ENCODE measurements at regions not wholly inside any gene's neighbourhood (a gene's known extent, or its start where the extent isn't known, plus 50 kb on each side); places are given as distances from the start of the nearest gene placed in this dataset.

DNA sequence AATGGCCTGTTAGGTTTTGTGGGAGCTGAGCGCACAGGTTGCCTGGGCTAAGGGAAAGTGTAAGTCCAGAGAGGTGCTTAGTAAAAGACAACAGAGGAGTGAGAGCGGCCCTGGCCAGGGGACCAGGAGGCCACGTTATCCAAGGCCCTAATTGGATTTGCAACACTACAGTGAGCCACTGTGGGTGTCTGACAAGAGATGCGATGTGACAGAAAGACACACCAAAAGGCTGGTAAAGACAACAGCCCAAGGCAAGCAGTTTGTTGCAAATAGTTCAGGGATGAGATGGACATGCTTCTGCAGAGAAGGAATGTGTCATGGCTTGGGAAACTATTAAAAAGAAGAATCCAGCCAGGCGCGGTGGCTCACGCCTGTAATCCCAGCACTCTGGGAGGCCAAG is 162.7 kb upstream of the KIT start:
- H3K4me3 Mint-ChIP-seq, result no peak overlapping the region
- H3K36me3 Mint-ChIP-seq (ENCODE audit: low read depth), result no peaks in the 10 kb centered on the region
- H3K9me3 Mint-ChIP-seq, result no peaks in the 10 kb centered on the region
- H3K27me3 Mint-ChIP-seq, result peaks cover 3% of the 10 kb centered on the region
- no peak for ATAC-seq (replicated peaks)
- H3K27ac Mint-ChIP-seq, result no peak overlapping the region
- H3K4me1 Mint-ChIP-seq, result no peaks in the 10 kb centered on the region

DNA sequence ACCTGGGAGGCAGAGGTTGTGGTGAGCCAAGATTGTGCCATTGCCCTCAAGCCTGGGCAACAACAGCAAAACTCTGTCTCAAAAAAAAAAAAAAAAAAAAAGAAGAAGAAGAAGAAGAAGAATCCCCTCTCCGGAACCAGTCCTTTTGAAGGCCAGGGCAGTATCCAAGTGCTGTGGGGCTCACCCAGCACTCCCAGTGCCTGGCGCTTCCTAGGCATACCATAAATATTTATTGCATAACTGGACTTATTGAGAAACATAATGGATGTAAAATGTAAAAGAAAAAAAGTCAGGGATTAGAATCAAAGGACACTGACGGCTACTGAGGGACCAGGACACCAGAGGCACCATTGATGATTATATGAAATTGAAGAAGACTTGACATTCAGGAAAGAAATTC is 162.1 kb upstream of the KIT start:
- Mint-ChIP-seq H3K27me3 (peaks cover 3% of the 10 kb centered on the region), H3K36me3 (ENCODE audit: low read depth) (no peaks in the 10 kb centered on the region), H3K9me3 (no peaks in the 10 kb centered on the region), H3K4me1 (no peaks in the 10 kb centered on the region), H3K4me3 (no peak overlapping the region), H3K27ac (no peak overlapping the region)
- ATAC-seq (replicated peaks), result no peak

DNA sequence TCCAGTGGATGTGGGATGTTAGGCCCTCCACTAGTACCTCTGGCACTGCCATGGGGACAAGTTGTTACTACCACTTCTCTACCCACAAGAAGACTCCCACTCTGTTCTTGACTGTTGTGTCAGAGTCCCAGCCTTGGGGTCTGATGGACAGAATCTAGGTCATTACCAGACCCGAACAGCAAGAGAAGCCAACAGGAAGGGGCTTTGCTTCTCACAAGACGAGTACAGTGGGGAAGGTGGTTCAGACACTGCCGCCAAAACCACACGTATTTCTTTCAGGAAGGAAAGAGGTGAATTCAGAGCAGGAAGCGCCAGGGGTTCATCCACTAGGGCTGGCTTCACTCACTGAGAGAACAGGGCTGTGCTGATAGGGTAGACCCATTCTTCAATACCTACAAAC is 161.3 kb upstream of the KIT start:
- Mint-ChIP-seq H3K27me3 (peaks cover 3% of the 10 kb centered on the region), H3K4me3 (no peak overlapping the region), H3K9me3 (no peaks in the 10 kb centered on the region), H3K27ac (no peak overlapping the region), H3K4me1 (no peaks in the 10 kb centered on the region), H3K36me3 (ENCODE audit: low read depth) (no peaks in the 10 kb centered on the region)
- peak; percentile 12 for ATAC-seq (replicated peaks)

GRCh38 chr4:54497947-54498346 is 159.8 kb upstream of the KIT start:
- Mint-ChIP-seq H3K4me3 (no peak overlapping the region), H3K27me3 (peaks cover 5% of the 10 kb centered on the region), H3K9me3 (peaks cover 6% of the 10 kb centered on the region), H3K36me3 (ENCODE audit: low read depth) (no peaks in the 10 kb centered on the region), H3K4me1 (no peaks in the 10 kb centered on the region), H3K27ac (no peak overlapping the region)
- no peak for ATAC-seq (replicated peaks)

DNA sequence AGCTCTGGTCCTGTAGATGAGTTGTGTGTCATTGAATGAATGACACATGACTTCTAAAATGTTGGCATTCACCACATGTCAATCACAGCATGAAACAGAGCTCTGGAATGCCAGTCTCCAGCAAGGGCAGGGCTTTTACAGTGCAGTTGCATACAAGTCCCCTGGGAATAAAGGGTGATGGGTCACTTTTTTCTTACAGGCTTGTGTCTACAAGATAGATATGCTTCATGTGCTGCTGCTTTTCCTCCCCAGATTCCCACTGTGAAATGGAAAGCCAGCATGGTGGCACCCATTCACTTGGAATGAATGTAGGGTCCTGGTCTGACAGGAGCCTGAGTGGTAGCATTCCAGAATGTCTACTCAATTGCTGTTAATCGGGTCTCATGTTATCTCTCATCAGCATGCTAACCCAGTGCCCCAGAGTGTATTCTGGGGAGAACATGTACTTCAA is 159.1 kb upstream of the KIT start:
- ATAC-seq (replicated peaks), result no peak
- H3K36me3 Mint-ChIP-seq (ENCODE audit: low read depth), result no peaks in the 10 kb centered on the region
- no peaks in the 10 kb centered on the region for H3K4me1 Mint-ChIP-seq
- H3K4me3 Mint-ChIP-seq, result no peak overlapping the region
- H3K27ac Mint-ChIP-seq, result no peak overlapping the region
- peaks cover 5% of the 10 kb centered on the region for H3K27me3 Mint-ChIP-seq
- H3K9me3 Mint-ChIP-seq, result peaks cover 6% of the 10 kb centered on the region

DNA sequence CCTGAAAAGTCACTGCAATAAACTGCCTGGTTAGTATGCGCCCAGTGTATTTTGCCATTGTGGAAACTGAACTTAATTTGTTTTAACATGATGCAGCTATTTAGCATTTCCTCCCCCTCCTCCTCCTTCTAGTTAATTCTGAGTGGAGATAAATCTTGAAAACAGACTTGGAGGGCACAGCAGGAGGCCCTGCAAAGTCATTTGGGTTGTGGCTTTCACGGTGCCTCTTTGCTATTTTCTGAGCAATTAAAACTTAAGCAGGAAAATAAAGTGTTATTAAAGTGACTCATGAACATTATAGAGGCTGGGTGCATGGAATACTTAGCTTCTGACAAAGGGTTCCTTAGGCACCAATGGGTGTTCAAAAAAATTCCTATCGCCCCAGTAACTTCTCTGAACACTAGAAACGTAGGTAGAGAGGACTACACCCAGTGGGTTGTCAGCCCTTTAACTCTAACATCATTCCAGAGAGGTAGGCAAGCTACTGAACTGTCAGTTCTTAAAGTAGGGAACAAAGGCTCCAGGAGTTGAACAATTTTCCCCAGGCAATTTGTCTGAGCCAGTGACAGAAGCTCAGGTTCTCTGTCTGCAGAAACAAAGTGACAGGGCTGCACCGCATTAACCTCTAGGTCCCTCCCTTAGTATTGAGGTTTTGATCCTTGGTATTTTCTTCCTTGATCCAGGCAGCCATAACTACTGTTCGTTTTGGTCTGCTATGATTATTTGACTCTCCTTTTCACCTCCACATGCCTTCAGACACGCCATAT is 158.3 kb upstream of the KIT start:
- H3K27ac Mint-ChIP-seq, result no peak overlapping the region
- no peaks in the 10 kb centered on the region for H3K4me1 Mint-ChIP-seq
- ATAC-seq (replicated peaks), result no peak
- no peak overlapping the region for H3K4me3 Mint-ChIP-seq
- peaks cover 5% of the 10 kb centered on the region for H3K27me3 Mint-ChIP-seq
- peaks cover 6% of the 10 kb centered on the region for H3K9me3 Mint-ChIP-seq
- H3K36me3 Mint-ChIP-seq (ENCODE audit: low read depth), result no peaks in the 10 kb centered on the region

DNA sequence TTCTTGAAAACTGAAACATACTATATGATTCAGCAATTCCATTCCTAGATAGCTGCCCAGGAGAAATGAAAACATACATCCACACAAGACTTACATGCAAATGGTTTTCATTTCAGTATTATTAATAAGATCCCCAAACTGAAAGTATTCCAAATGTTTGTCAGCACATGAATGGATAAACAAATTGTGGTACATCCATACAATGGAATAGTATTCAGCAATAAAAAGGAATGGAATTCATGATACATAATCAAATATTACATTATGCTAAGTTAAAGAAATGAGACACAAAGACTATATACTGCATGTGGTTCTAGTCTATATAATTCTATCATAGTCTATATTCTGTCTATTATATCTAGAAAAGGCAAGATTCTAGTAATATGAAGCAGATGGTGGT is 152.4 kb upstream of the KIT start:
- no peak overlapping the region for H3K4me3 Mint-ChIP-seq
- no peaks in the 10 kb centered on the region for H3K36me3 Mint-ChIP-seq (ENCODE audit: low read depth)
- H3K4me1 Mint-ChIP-seq, result no peaks in the 10 kb centered on the region
- peaks cover 7% of the 10 kb centered on the region for H3K27me3 Mint-ChIP-seq
- no peak overlapping the region for H3K27ac Mint-ChIP-seq
- ATAC-seq (replicated peaks), result no peak
- peaks cover 6% of the 10 kb centered on the region for H3K9me3 Mint-ChIP-seq

- Mint-ChIP-seq H3K9me3 (peaks cover 6% of the 10 kb centered on the region), H3K27ac (no peak overlapping the region), H3K27me3 (peaks cover 7% of the 10 kb centered on the region), H3K4me1 (no peaks in the 10 kb centered on the region), H3K36me3 (ENCODE audit: low read depth) (no peaks in the 10 kb centered on the region), H3K4me3 (no peak overlapping the region)
- no peak for ATAC-seq (replicated peaks)
Measured at GRCh38 chr4:54505996-54506395, 151.8 kb upstream of the KIT start.

- no peaks in the 10 kb centered on the region for H3K36me3 Mint-ChIP-seq (ENCODE audit: low read depth)
- H3K4me1 Mint-ChIP-seq, result no peaks in the 10 kb centered on the region
- no peaks in the 10 kb centered on the region for H3K9me3 Mint-ChIP-seq
- H3K27me3 Mint-ChIP-seq, result peaks cover 4% of the 10 kb centered on the region
- H3K4me3 Mint-ChIP-seq, result no peak overlapping the region
- H3K27ac Mint-ChIP-seq, result no peak overlapping the region
- ATAC-seq (replicated peaks), result no peak
Measured at GRCh38 chr4:54509057-54509456, 148.7 kb upstream of the KIT start.

GRCh38 chr4:54513204-54513603 is 144.6 kb upstream of the KIT start:
- H3K27ac Mint-ChIP-seq, result no peak overlapping the region
- H3K27me3 Mint-ChIP-seq, result no peaks in the 10 kb centered on the region
- ATAC-seq (replicated peaks), result no peak
- no peaks in the 10 kb centered on the region for H3K9me3 Mint-ChIP-seq
- no peaks in the 10 kb centered on the region for H3K4me1 Mint-ChIP-seq
- H3K4me3 Mint-ChIP-seq, result no peak overlapping the region
- H3K36me3 Mint-ChIP-seq (ENCODE audit: low read depth), result no peaks in the 10 kb centered on the region

DNA sequence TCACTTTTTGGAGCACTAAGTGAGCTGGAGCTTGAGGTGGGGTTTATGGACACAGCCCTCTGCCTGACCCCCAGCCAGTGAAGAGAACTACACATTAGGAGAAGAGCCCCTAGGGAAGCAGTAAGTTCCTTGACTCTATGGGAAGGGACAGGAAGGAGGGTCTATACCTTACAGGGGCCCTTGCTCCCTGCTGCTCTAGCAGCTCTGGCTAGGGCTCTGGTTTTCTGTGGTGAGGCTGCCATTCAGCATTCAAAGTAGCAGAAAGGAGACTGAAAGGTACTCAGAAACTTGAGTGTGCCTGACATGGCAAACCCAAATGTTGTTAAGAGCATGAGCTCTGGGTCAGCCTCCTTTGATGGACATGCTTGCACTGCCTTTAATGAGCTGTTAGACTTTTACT is 144.0 kb upstream of the KIT start:
- Mint-ChIP-seq H3K36me3 (ENCODE audit: low read depth) (no peaks in the 10 kb centered on the region), H3K4me3 (no peak overlapping the region), H3K9me3 (no peaks in the 10 kb centered on the region), H3K27me3 (no peaks in the 10 kb centered on the region), H3K27ac (no peak overlapping the region), H3K4me1 (no peaks in the 10 kb centered on the region)
- no peak for ATAC-seq (replicated peaks)

- ATAC-seq (replicated peaks), result no peak
- H3K27me3 Mint-ChIP-seq, result no peaks in the 10 kb centered on the region
- no peaks in the 10 kb centered on the region for H3K4me1 Mint-ChIP-seq
- H3K36me3 Mint-ChIP-seq (ENCODE audit: low read depth), result no peaks in the 10 kb centered on the region
- no peaks in the 10 kb centered on the region for H3K9me3 Mint-ChIP-seq
- H3K4me3 Mint-ChIP-seq, result no peak overlapping the region
- no peak overlapping the region for H3K27ac Mint-ChIP-seq
Measured at GRCh38 chr4:54516556-54517215, 141.1 kb upstream of the KIT start.

DNA sequence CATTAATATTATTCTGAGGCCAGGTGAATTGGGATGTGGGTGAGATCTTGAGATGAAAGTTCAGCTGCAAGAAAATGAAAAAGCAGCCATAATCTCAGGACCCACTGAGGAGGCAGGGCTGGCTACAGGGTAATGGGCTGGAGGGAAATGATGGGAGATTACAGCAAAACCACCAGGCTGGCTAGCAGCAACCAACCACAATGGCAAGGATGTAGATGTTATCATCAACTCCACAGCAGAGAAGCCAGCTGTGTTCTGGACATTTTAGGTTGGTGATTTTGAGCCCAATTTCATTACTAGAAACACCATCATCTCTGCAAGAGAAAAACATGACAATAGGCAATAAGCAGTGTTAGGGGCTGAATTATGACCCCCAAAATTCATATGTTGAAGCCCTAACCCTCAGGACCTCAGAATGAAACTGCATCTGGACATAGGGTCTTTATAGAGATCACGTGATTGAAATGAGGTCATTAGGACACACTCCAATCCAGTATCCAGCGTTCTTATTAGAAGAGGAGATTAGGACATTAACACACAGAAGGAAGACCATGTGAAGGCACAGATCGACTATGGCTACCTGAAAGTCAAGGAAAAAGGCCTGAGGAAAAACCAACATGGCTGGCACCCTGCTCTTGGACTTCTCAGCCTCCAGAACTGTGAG is 139.8 kb upstream of the KIT start:
- no peaks in the 10 kb centered on the region for H3K27me3 Mint-ChIP-seq
- no peak for ATAC-seq (replicated peaks)
- no peaks in the 10 kb centered on the region for H3K4me1 Mint-ChIP-seq
- H3K9me3 Mint-ChIP-seq, result no peaks in the 10 kb centered on the region
- H3K27ac Mint-ChIP-seq, result no peak overlapping the region
- no peaks in the 10 kb centered on the region for H3K36me3 Mint-ChIP-seq (ENCODE audit: low read depth)
- H3K4me3 Mint-ChIP-seq, result no peak overlapping the region

DNA sequence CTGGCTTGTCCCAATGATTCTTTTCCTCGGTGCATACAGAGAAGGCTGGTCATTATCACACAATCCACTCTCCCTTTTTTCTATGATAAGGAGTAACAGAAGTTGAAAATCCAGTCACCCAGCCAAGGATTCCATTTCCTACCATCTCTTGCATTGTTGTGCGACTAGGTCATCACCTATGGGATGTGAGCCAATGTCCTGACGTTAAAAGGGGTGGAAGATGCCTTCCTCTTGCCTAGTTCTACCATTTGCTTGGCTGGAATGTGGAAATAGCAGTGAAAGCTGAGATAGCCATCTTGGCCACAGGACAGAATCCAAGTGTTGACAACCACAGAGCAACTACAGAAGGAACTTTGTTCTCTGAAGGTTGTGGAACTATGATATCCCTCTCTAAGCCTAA is 132.2 kb upstream of the KIT start:
- no peak for ATAC-seq (replicated peaks)
- no peak overlapping the region for H3K4me3 Mint-ChIP-seq

GRCh38 chr4:54526560-54526959 is 131.2 kb upstream of the KIT start:
- H3K27ac Mint-ChIP-seq, result no peak overlapping the region
- H3K4me3 Mint-ChIP-seq, result no peak overlapping the region
- peaks cover 5% of the 10 kb centered on the region for H3K27me3 Mint-ChIP-seq
- ATAC-seq (replicated peaks), result no peak
- peaks cover 3% of the 10 kb centered on the region for H3K9me3 Mint-ChIP-seq
- no peaks in the 10 kb centered on the region for H3K36me3 Mint-ChIP-seq (ENCODE audit: low read depth)
- H3K4me1 Mint-ChIP-seq, result no peaks in the 10 kb centered on the region

More for the DNA sequence above, 132.2 kb upstream of the KIT start:
- no peaks in the 10 kb centered on the region for H3K4me1 Mint-ChIP-seq
- peaks cover 3% of the 10 kb centered on the region for H3K9me3 Mint-ChIP-seq
- H3K36me3 Mint-ChIP-seq (ENCODE audit: low read depth), result no peaks in the 10 kb centered on the region
- H3K27me3 Mint-ChIP-seq, result peaks cover 5% of the 10 kb centered on the region
- H3K27ac Mint-ChIP-seq, result no peak overlapping the region

Data from activated T-helper 17 cell treated with anti-CD3 and anti-CD28 coated beads, Interleukin-2, amount 50 U/mL, for 72 hours (primary cell).